ENCODE measurements at regions not wholly inside any gene's neighbourhood (a gene's known extent, or its start where the extent isn't known, plus 50 kb on each side); places are given as distances from the start of the nearest gene placed in this dataset.

DNA sequence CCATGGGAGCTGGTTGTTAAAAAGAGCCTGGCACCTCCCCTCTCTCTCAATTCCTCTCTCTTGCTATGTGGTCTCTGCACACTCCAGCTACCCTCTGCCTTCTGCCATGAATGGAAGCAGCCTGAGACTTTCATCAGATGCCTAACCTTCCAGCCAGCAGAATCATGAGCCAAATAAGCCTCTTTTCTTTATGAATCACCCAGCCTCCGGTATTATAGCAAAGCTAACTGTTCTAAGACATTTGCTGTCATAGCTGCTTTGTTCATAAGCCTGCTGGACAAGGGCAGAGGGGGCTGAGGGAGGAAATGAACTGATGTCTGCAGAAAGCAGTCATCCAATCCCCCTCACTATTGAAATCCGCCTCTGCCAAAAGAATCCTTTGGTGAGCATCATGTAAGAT is 196.7 kb downstream of the ZNF330 start:
- TF ChIP-seq YY1 (IDR thresholded peaks at IDR 0.05; ENCODE audit: insufficient read depth, insufficient read length) (no peak), ZNF274 (IDR thresholded peaks at IDR 0.05; ENCODE audit: low read depth, low read length) (no peak)

Measured in NT2/D1 (cell line).